Upper lobe of right lung (tissue), 1 donor: ENCODE measurements at regions not wholly inside any gene's neighbourhood (a gene's known extent, or its start where the extent isn't known, plus 50 kb on each side); places are given as distances from the start of the nearest gene placed in this dataset.

Experiments
- ATAC-seq: fragments of 200-7000 bp; cut with Tn5 transposase; one replicate; pipeline ENCODE4 v1.9.1; 2020; ENCODE audit warnings: mild to moderate bottlenecking, moderate library complexity
- DNase-seq: peaks from one replicate; pipeline ENCODE4 v3.0.0-alpha.2; 2020
- H3K27ac ChIP-seq: fragments of 200-600 bp; one replicate; pipeline ENCODE4 v1.8.0; 2022
- H3K27me3 ChIP-seq: fragments of 200-600 bp; one replicate; pipeline ENCODE4 v1.8.0; 2022; ENCODE audit warnings: mild to moderate bottlenecking
- H3K36me3 ChIP-seq: fragments of 200-600 bp; one replicate; pipeline ENCODE4 v1.8.0; 2022
- H3K4me1 ChIP-seq: fragments of 200-600 bp; one replicate; pipeline ENCODE4 v1.8.0; 2022
- H3K4me3 ChIP-seq: fragments of 200-600 bp; one replicate; pipeline ENCODE4 v1.8.0; 2022; ENCODE audit warnings: mild to moderate bottlenecking
- H3K9me3 ChIP-seq: fragments of 200-600 bp; one replicate; pipeline ENCODE4 v1.8.0; 2022
- intact Hi-C: fragments of 100-400 bp; cut with DNase I; formaldehyde crosslinking; loops from one replicate; pipeline ENCODE4 v1.11.0; 2022
- TF ChIP-seq, protein P1 (sequence below): fragments of 200-600 bp; IDR thresholded peaks from one replicate; pipeline ENCODE4 v1.8.0; 2022; ENCODE audit warnings: antibody characterized with exemption
- donor health status: DM: no; HTN: yes; CAD: no; lungs with severe emphysema.

DNA sequence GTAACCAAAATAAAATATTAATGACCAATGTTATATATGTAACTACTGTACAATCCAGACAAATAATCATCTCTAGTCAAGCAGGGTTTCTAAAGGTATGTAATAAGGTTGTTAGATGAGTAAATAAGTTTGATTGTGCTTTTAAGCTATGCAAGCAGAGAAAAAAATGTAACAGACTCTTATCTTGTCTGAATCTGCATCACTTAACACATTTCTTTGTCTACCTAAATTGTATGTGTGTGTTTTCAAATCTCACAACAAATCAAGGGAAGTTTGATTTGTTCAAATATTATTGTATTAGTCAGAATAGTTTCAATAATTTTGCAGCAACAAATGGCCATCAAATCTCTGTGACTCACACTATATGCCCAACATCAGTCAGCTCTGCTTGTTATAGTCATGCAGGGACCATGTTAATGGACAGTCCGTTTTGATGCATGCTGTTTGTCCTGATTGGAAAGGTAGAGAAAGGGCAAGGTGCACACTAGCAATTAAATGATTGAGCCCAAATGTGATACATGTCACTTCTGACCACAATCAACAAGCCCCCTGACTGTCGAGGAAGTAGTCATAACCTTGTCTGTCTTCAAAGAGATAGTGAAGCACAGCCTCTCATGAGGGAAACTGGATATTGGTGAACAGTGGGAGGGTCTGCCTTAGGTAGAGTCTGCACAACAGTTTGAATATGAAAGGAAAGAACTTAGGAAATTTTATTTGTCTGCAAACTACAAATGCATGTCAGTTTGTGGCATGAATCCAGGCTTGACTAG is 349.4 kb upstream of the SATB1 start:
- Histone ChIP-seq H3K9me3 (no peaks in the 10 kb centered on the region), H3K36me3 (no peaks in the 10 kb centered on the region), H3K27me3 (no peaks in the 10 kb centered on the region), H3K27ac (no peak overlapping the region), H3K4me3 (no peak overlapping the region), H3K4me1 (no peaks in the 10 kb centered on the region)
- DNase-seq (no peak), ATAC-seq (no peak)
- intact Hi-C loops = no loop called here
- TF ChIP-seq, protein P1, sequence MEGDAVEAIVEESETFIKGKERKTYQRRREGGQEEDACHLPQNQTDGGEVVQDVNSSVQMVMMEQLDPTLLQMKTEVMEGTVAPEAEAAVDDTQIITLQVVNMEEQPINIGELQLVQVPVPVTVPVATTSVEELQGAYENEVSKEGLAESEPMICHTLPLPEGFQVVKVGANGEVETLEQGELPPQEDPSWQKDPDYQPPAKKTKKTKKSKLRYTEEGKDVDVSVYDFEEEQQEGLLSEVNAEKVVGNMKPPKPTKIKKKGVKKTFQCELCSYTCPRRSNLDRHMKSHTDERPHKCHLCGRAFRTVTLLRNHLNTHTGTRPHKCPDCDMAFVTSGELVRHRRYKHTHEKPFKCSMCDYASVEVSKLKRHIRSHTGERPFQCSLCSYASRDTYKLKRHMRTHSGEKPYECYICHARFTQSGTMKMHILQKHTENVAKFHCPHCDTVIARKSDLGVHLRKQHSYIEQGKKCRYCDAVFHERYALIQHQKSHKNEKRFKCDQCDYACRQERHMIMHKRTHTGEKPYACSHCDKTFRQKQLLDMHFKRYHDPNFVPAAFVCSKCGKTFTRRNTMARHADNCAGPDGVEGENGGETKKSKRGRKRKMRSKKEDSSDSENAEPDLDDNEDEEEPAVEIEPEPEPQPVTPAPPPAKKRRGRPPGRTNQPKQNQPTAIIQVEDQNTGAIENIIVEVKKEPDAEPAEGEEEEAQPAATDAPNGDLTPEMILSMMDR = no peak

DNA sequence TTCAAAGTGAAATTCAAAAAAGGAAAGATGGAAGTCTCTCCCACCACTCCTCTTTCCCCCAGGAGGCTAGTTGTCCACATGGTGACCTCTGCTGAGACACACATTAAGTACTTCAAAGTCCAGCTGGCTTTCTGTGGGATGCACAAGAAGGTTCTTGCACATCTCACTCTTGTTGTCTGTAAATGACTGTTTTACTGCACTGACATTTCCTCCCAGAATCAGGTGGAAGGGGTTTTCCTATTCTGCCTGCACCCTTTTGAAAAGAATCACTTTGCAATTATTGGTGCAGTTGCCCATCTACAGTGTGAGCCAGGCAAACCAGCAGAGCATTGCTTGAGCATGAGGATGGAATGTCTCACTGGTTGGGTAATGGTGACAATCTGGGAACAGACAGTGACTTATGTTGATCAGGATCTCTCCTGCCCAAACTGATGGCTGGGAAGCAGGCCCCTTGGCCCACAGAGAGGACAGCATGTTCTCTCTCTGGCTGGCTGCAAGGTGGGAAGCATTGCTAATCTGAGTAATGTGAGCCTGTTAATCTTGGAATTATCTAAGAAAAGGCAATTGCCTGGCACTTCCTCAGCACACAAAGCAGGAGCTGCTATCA is 347.7 kb upstream of the SATB1 start:
- ATAC-seq = no peak
- Histone ChIP-seq H3K4me1 (no peaks in the 10 kb centered on the region), H3K9me3 (no peaks in the 10 kb centered on the region), H3K4me3 (no peak overlapping the region), H3K27me3 (no peaks in the 10 kb centered on the region), H3K27ac (no peak overlapping the region), H3K36me3 (no peaks in the 10 kb centered on the region)
- intact Hi-C loops = no loop called here
- no peak for DNase-seq
- TF ChIP-seq, protein P1 = no peak

DNA sequence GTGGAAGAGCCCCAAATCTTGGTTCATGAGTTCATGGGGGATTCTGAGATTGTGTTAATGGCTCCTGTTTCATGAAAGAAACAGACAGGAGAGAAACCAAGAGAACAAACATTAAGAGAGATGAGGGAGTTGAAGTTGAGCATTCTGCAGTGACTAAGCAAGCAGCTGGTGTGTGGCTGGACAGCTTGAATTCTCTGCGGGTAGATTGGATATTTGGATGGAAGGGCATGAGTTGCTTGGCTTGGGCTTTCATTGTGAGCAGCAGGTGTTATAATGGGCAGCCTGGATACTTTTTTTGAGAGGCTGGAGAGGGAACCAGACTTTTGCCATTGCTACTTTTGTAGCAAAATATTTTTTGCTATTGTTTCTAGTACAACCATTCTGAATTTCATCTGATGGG is 346.8 kb upstream of the SATB1 start:
- H3K4me3 ChIP-seq = no peak overlapping the region
- ATAC-seq (no peak), DNase-seq (no peak)
- no peaks in the 10 kb centered on the region for H3K27me3 ChIP-seq
- no peaks in the 10 kb centered on the region for H3K9me3 ChIP-seq
- TF ChIP-seq, protein P1 = no peak
- no peak overlapping the region for H3K27ac ChIP-seq
- no peaks in the 10 kb centered on the region for H3K4me1 ChIP-seq
- intact Hi-C loops = no loop called here
- no peaks in the 10 kb centered on the region for H3K36me3 ChIP-seq

DNA sequence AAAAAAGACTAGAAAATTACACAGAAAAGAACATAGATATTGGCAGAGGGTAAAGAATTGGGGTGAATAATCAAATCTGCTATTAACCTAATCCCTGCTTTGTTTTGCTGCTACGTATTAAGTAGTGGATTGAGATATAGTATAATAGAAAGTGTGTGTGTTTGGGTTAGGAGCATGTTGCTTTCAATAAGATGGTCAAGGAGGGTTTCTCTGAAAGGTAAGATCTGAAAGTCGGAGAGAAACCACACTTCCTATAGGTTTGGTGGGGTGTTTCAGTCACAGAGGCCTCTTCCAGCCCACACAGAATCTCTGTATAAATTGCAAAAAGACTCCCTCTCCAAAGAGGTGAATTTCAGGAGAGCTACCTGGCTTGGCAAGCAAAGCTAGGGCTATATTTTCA is 345.7 kb upstream of the SATB1 start:
- Histone ChIP-seq H3K27ac (no peak overlapping the region), H3K4me1 (no peaks in the 10 kb centered on the region), H3K9me3 (no peaks in the 10 kb centered on the region), H3K27me3 (no peaks in the 10 kb centered on the region), H3K4me3 (no peak overlapping the region), H3K36me3 (no peaks in the 10 kb centered on the region)
- TF ChIP-seq, protein P1 = no peak
- ATAC-seq (no peak), DNase-seq (no peak)
- intact Hi-C loops = no loop called here

DNA sequence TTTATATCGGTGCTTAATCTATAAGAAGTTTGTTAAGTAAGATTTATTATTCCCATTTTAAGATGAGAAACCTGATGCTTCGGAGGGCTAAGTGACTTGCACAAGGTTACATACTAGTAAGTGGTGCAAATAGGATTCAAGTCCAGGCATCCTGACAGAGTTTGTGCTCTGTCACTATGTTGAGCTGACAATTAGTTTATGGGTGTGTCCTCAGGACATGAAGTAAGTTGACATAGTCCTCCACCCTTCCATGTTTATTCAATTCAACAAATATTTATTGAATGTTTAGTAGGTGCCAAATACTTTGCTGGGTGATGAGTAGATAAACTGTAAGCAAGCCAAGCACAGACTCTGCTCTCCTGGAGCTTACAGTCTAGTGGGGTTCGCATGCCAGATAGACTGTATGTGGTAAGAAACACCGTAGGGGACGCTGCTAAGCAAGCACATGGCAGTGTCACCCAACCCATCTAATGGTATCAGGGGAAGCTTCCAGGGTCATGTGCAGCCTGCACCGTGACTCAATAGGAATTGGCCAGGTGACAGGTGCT is 342.7 kb upstream of the SATB1 start:
- TF ChIP-seq, protein P1 = no peak
- intact Hi-C loops = no loop called here
- ATAC-seq = peak; percentile 22
- no peaks in the 10 kb centered on the region for H3K4me1 ChIP-seq
- H3K36me3 ChIP-seq = no peaks in the 10 kb centered on the region
- H3K27ac ChIP-seq = no peak overlapping the region
- DNase-seq = no peak
- no peaks in the 10 kb centered on the region for H3K9me3 ChIP-seq
- no peak overlapping the region for H3K4me3 ChIP-seq
- no peaks in the 10 kb centered on the region for H3K27me3 ChIP-seq
